ENCODE measurements at regions not wholly inside any gene's neighbourhood (a gene's known extent, or its start where the extent isn't known, plus 50 kb on each side); places are given as distances from the start of the nearest gene placed in this dataset.

GRCh38 chr1:168789501-168789900 lies 60.5 kb upstream of the DPT start:
- TF ChIP-seq CTCF (IDR thresholded peaks at IDR 0.05): peak in 2 of 6 experiments; percentile 27 to 34
- no peak for TF ChIP-seq POLR2A (IDR thresholded peaks at IDR 0.05)
- H3K4me3 ChIP-seq (replicated peaks in 1 of 3): no peak overlapping the region
- no peaks in the 10 kb centered on the region for H3K27me3 ChIP-seq
- WGBS, 2 donors: 84 to 88% methylated on average over 2 of the region's 2 CpGs
- intact Hi-C loops (cut with DNase I): no loop called here
- no peak overlapping the region for H3K27ac ChIP-seq
- no peak for DNase-seq
- H3K9me3 ChIP-seq: no peaks in the 10 kb centered on the region
- H3K4me1 ChIP-seq: peaks cover 0 to 3% of the 10 kb centered on the region in 2 donors
- no peaks in the 10 kb centered on the region for H3K36me3 ChIP-seq

- Histone ChIP-seq H3K9me3 (no peaks in the 10 kb centered on the region), H3K36me3 (no peaks in the 10 kb centered on the region), H3K4me1 (no peaks in the 10 kb centered on the region), H3K27ac (no peak overlapping the region), H3K4me3 (replicated peaks in 1 of 3) (no peak overlapping the region), H3K27me3 (no peaks in the 10 kb centered on the region)
- DNase-seq: no peak
- intact Hi-C loops (cut with DNase I): no loop called here
- TF ChIP-seq POLR2A (IDR thresholded peaks at IDR 0.05) (no peak), CTCF (IDR thresholded peaks at IDR 0.05) (no peak)
- WGBS, 2 donors: 86 to 96% methylated on average over 3 of the region's 3 CpGs
These were observed 63.1 kb upstream of the DPT start for GRCh38 chr1:168792142-168792541.

- Histone ChIP-seq H3K27me3 (no peaks in the 10 kb centered on the region), H3K27ac (no peak overlapping the region), H3K4me3 (replicated peaks in 1 of 3) (no peak overlapping the region), H3K36me3 (no peaks in the 10 kb centered on the region), H3K4me1 (no peaks in the 10 kb centered on the region), H3K9me3 (no peaks in the 10 kb centered on the region)
- no peak for TF ChIP-seq CTCF (IDR thresholded peaks at IDR 0.05)
- TF ChIP-seq POLR2A (IDR thresholded peaks at IDR 0.05): no peak
- intact Hi-C loops (cut with DNase I): no loop called here
- WGBS, 2 donors: 61 to 79% methylated on average over 2 of the region's 2 CpGs
- no peak for DNase-seq
These were observed 63.7 kb upstream of the DPT start for GRCh38 chr1:168792592-168793125.

- TF ChIP-seq CTCF (IDR thresholded peaks at IDR 0.05) (no peak), POLR2A (IDR thresholded peaks at IDR 0.05) (no peak)
- no peak for DNase-seq
- Histone ChIP-seq H3K27me3 (no peaks in the 10 kb centered on the region), H3K9me3 (no peaks in the 10 kb centered on the region), H3K4me3 (replicated peaks in 1 of 3) (no peak overlapping the region), H3K4me1 (no peaks in the 10 kb centered on the region), H3K36me3 (no peaks in the 10 kb centered on the region), H3K27ac (no peak overlapping the region)
- intact Hi-C loops (cut with DNase I): no loop called here
- 89 to 94% methylated on average over 6 of the region's 6 CpGs for WGBS, 2 donors
These were observed 65.1 kb upstream of the DPT start for GRCh38 chr1:168794057-168794456.

- H3K36me3 ChIP-seq: no peaks in the 10 kb centered on the region
- H3K27ac ChIP-seq: no peak overlapping the region
- WGBS, 2 donors: 96 to 98% methylated on average over 3 of the region's 3 CpGs
- no peak overlapping the region for H3K4me3 ChIP-seq (replicated peaks in 1 of 3)
- DNase-seq: no peak
- H3K27me3 ChIP-seq: no peaks in the 10 kb centered on the region
- TF ChIP-seq POLR2A (IDR thresholded peaks at IDR 0.05) (no peak), CTCF (IDR thresholded peaks at IDR 0.05) (no peak)
- intact Hi-C loops (cut with DNase I): no loop called here
- H3K4me1 ChIP-seq: no peaks in the 10 kb centered on the region
- no peaks in the 10 kb centered on the region for H3K9me3 ChIP-seq
These were observed 66.7 kb upstream of the DPT start for GRCh38 chr1:168795681-168796080.
